CD14-positive monocyte (primary cell): ENCODE measurements at regions not wholly inside any gene's neighbourhood (a gene's known extent, or its start where the extent isn't known, plus 50 kb on each side); places are given as distances from the start of the nearest gene placed in this dataset.

Source experiments
- DNase-seq, 3 donors: peaks; one replicate each; pipeline ENCODE4 v3.0.0-alpha.2; 2011 to 2022
- H2AFZ ChIP-seq: 2 replicates; pipeline ENCODE4 v1.6.0; 2012; ENCODE audit warnings: mild to moderate bottlenecking, low read depth, low read length, inconsistent platforms; ENCODE audit not compliant: insufficient read depth, poor library complexity, severe bottlenecking
- H3K27ac ChIP-seq, 2 donors: 1 replicate in 1 of 2; 2 replicates in 1 of 2; pipeline ENCODE4 v1.5.1; 2012 to 2013; ENCODE audit warnings: low read length in 2 of 2, control low read depth in 1 of 2, inconsistent platforms in 1 of 2, low read depth in 1 of 2, mild to moderate bottlenecking in 1 of 2
- H3K27me3 ChIP-seq, 2 donors: one replicate each; pipeline versions ENCODE4 v1.6.0 to v1.6.1; 2011 to 2013; ENCODE audit warnings: low read length in 2 of 2; ENCODE audit not compliant: control insufficient read depth in 2 of 2, insufficient read depth in 2 of 2
- H3K36me3 ChIP-seq, 2 donors: replicated peaks in 1 of 2; 1 replicate in 1 of 2; 2 replicates in 1 of 2; pipeline versions ENCODE4 v1.5.1 to v1.6.1; 2012 to 2013; ENCODE audit warnings: low read length in 2 of 2, control low read depth in 1 of 2, inconsistent platforms in 1 of 2, mild to moderate bottlenecking in 1 of 2; ENCODE audit not compliant: insufficient read depth in 2 of 2, control insufficient read depth in 1 of 2
- H3K4me1 ChIP-seq, 2 donors: 1 replicate in 1 of 2; 2 replicates in 1 of 2; pipeline versions ENCODE4 v1.5.1 to v1.6.1; 2012 to 2013; ENCODE audit warnings: low read length in 2 of 2, control low read depth in 1 of 2, inconsistent platforms in 1 of 2, mild to moderate bottlenecking in 1 of 2, moderate library complexity in 1 of 2; ENCODE audit not compliant: insufficient read depth in 2 of 2, control insufficient read depth in 1 of 2
- H3K4me2 ChIP-seq: replicated peaks from 2 replicates; pipeline ENCODE3; 2012; ENCODE audit warnings: low read length, moderate library complexity, mild to moderate bottlenecking; ENCODE audit not compliant: poor library complexity, severe bottlenecking; ENCODE audit errors: extremely low read depth
- H3K4me3 ChIP-seq, 3 experiments: fragments of 200-600 bp in 1 of 3; sonication (generic) in 1 of 3; replicated peaks in 1 of 3; 1 replicate in 2 of 3; 2 replicates in 1 of 3; pipeline ENCODE4 v1.5.1; 2011 to 2013; ENCODE audit warnings: low read length in 3 of 3, mild to moderate bottlenecking in 3 of 3, control low read depth in 2 of 3, low read depth in 2 of 3, inconsistent platforms in 1 of 3, moderate library complexity in 1 of 3
- H3K79me2 ChIP-seq: 2 replicates; pipeline ENCODE4 v1.6.0; 2012; ENCODE audit warnings: mild to moderate bottlenecking, control low read depth, inconsistent platforms, low read length, moderate library complexity; ENCODE audit not compliant: insufficient read depth
- H3K9ac ChIP-seq: 2 replicates; pipeline ENCODE4 v1.6.0; 2017; ENCODE audit warnings: low read length, mild to moderate bottlenecking; ENCODE audit not compliant: insufficient read depth, poor library complexity, severe bottlenecking
- H3K9me3 ChIP-seq, 2 donors: replicated peaks in 1 of 2; 1 replicate in 1 of 2; 2 replicates in 1 of 2; pipeline versions ENCODE4 v1.5.1 to v1.6.1; 2012 to 2013; ENCODE audit warnings: low read length in 2 of 2, control low read depth in 1 of 2; ENCODE audit not compliant: control insufficient read depth in 1 of 2, insufficient read depth in 1 of 2
- H4K20me1 ChIP-seq: 2 replicates; pipeline ENCODE4 v1.6.0; 2012; ENCODE audit warnings: mild to moderate bottlenecking, low read length, control low read depth, moderate library complexity; ENCODE audit not compliant: insufficient read depth
- H3K27ac Mint-ChIP-seq, 7 donors: one replicate each; pipeline ENCODE4 v1.8.0; 2020; ENCODE audit warnings: mild to moderate bottlenecking in 7 of 7, mixed read lengths in 7 of 7, moderate library complexity in 6 of 7, inconsistent platforms in 2 of 7
- H3K27me3 Mint-ChIP-seq, 3 donors: one replicate each; pipeline ENCODE4 v1.8.0; 2021 to 2022; ENCODE audit warnings: low read depth in 3 of 3, mild to moderate bottlenecking in 3 of 3, mixed read lengths in 3 of 3, moderate library complexity in 3 of 3, inconsistent platforms in 1 of 3
- H3K36me3 Mint-ChIP-seq, 2 donors: one replicate each; pipeline ENCODE4 v1.8.0; 2020; ENCODE audit warnings: mixed read lengths in 2 of 2, inconsistent platforms in 1 of 2, mild to moderate bottlenecking in 1 of 2
- H3K4me1 Mint-ChIP-seq: one replicate; pipeline ENCODE4 v1.8.0; 2020; ENCODE audit warnings: mild to moderate bottlenecking, mixed read lengths
- H3K4me3 Mint-ChIP-seq, 2 donors: one replicate each; pipeline ENCODE4 v1.8.0; 2020; ENCODE audit warnings: mild to moderate bottlenecking in 2 of 2, mixed read lengths in 2 of 2, moderate library complexity in 1 of 2
- H3K9me3 Mint-ChIP-seq, 7 donors: one replicate each; pipeline ENCODE4 v1.8.0; 2020 to 2022; ENCODE audit warnings: mixed read lengths in 7 of 7, mild to moderate bottlenecking in 6 of 7, moderate library complexity in 6 of 7, inconsistent platforms in 2 of 7
- WGBS: methylation state at CpG from one replicate; pipeline ENCODE4 v1.1.5; 2013; ENCODE audit warnings: missing lambda C conversion rate; ENCODE audit not compliant: insufficient coverage; 5-methylcytosine and 5-hydroxymethylcytosine counted together
- intact Hi-C, 2 donors: fragments of 100-400 bp; cut with micrococcal nuclease; formaldehyde crosslinking; loops; one replicate each; pipeline versions ENCODE4 v1.15.0 to v1.15.1; 2023
- TF ChIP-seq, protein P1 (sequence below): fragments of 200-600 bp; IDR thresholded peaks from one replicate; pipeline ENCODE4 v1.8.0; 2022; ENCODE audit warnings: antibody characterized with exemption, mild to moderate bottlenecking

DNA sequence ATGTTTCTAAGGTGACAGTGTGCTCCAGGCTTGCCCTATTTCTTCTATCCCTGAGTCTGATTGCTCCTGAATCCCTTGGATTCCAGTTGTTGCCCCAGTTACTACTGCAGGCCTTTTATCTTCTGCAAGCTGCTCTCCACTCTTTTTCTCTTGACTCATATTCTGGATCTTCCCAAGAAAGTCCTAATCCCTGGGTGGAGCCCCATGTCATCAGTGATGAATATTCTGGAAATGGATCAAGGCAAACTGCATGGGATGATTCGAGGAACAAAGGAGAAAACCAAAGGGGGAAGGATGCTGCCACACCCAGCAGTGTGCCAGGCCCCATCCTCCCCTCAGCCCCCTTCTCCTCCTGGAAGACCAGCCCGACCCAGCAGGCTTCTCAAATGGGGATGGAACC is 63.3 kb upstream of the ATP2B4 start:
- DNase-seq, result no peak
- TF ChIP-seq, protein P1, sequence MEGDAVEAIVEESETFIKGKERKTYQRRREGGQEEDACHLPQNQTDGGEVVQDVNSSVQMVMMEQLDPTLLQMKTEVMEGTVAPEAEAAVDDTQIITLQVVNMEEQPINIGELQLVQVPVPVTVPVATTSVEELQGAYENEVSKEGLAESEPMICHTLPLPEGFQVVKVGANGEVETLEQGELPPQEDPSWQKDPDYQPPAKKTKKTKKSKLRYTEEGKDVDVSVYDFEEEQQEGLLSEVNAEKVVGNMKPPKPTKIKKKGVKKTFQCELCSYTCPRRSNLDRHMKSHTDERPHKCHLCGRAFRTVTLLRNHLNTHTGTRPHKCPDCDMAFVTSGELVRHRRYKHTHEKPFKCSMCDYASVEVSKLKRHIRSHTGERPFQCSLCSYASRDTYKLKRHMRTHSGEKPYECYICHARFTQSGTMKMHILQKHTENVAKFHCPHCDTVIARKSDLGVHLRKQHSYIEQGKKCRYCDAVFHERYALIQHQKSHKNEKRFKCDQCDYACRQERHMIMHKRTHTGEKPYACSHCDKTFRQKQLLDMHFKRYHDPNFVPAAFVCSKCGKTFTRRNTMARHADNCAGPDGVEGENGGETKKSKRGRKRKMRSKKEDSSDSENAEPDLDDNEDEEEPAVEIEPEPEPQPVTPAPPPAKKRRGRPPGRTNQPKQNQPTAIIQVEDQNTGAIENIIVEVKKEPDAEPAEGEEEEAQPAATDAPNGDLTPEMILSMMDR, result no peak

DNA sequence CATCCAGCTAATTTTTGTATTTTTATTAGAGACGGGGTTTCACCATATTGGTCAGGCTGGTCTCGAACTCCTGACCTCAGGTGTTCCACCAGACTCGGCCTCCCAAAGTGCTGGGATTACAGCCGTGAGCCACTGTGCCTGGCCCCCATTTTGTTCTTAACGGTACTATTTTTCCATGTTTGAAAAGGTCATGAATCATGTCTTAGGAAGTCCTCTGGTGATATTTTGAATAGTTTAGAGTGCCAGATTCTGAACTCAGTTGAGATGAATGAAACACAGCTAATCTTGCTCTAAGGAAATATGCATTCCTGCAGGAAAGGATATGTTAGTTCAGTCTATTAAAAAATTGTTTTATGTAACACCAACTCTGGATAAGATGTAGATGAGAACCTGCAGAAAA is 62.6 kb upstream of the ATP2B4 start:
- Mint-ChIP-seq H3K27ac (no peak overlapping the region), H3K9me3 (peaks cover 2 to 8% (median 3%) of the 10 kb centered on the region in 7 donors)
- WGBS, result 98% methylated on average over 5 of the region's 5 CpGs

More for the DNA sequence above, 63.3 kb upstream of the ATP2B4 start:
- Histone ChIP-seq H3K9me3 (no peaks in the 10 kb centered on the region), H3K79me2 (no peaks in the 10 kb centered on the region), H3K4me3 (no peak overlapping the region), H2AFZ (no peak overlapping the region), H3K4me1 (no peaks in the 10 kb centered on the region), H3K27ac (no peak overlapping the region), H3K4me2 (no peak overlapping the region), H3K27me3 (no peaks in the 10 kb centered on the region), H3K36me3 (no peaks in the 10 kb centered on the region), H4K20me1 (no peaks in the 10 kb centered on the region), H3K9ac (no peak overlapping the region)
- peak overlapping the region in 2 of 7 donors; percentile 15 to 43 for H3K27ac Mint-ChIP-seq
- H3K27me3 Mint-ChIP-seq, result peaks cover 4 to 19% (median 6%) of the 10 kb centered on the region in 3 donors
- H3K9me3 Mint-ChIP-seq, result peaks cover 2 to 8% (median 3%) of the 10 kb centered on the region in 7 donors
- no peaks in the 10 kb centered on the region for H3K36me3 Mint-ChIP-seq
- H3K4me1 Mint-ChIP-seq, result peaks cover 11% of the 10 kb centered on the region
- H3K4me3 Mint-ChIP-seq, result no peak overlapping the region
- 100% methylated on average over 1 of the region's 2 CpGs for WGBS
- intact Hi-C loops, result no loop called here

More for the DNA sequence above, 62.6 kb upstream of the ATP2B4 start:
- Histone ChIP-seq H3K9ac (no peak overlapping the region), H3K36me3 (no peaks in the 10 kb centered on the region), H3K79me2 (no peaks in the 10 kb centered on the region), H3K4me3 (no peak overlapping the region), H3K9me3 (no peaks in the 10 kb centered on the region), H2AFZ (no peak overlapping the region), H3K4me1 (no peaks in the 10 kb centered on the region), H3K4me2 (no peak overlapping the region), H4K20me1 (no peaks in the 10 kb centered on the region), H3K27ac (no peak overlapping the region), H3K27me3 (no peaks in the 10 kb centered on the region)
- H3K36me3 Mint-ChIP-seq, result no peaks in the 10 kb centered on the region
- H3K4me1 Mint-ChIP-seq, result peaks cover 8% of the 10 kb centered on the region
- TF ChIP-seq, protein P1, result no peak
- intact Hi-C loops, result no loop called here
- no peak for DNase-seq
- no peak overlapping the region for H3K4me3 Mint-ChIP-seq
- H3K27me3 Mint-ChIP-seq, result peaks cover 4 to 15% (median 6%) of the 10 kb centered on the region in 3 donors
